ENCODE measurements at regions not wholly inside any gene's neighbourhood (a gene's known extent, or its start where the extent isn't known, plus 50 kb on each side); places are given as distances from the start of the nearest gene placed in this dataset.

DNA sequence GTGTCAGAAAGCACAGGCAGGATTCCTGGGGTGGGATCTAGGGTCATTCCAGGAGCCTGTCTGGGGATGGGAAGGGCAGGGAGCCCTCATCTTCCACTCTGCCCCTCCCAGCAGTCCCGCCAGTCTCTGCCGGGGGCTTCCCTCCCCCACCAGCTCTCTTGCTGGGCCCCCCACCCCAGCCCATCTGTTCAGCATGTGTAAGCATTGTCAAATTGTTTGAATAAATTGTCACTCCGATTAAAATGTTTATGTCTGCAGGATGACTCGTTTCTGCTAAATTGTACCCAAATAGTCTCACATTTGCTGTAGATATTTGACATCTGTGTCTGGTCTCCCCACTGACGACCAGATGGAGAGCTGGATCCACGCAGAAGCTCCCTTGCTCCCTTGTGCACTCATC lies 257.6 kb downstream of the ANKRD60 start:
- DNase-seq (ENCODE audit: low spot score) = no peak

DNA sequence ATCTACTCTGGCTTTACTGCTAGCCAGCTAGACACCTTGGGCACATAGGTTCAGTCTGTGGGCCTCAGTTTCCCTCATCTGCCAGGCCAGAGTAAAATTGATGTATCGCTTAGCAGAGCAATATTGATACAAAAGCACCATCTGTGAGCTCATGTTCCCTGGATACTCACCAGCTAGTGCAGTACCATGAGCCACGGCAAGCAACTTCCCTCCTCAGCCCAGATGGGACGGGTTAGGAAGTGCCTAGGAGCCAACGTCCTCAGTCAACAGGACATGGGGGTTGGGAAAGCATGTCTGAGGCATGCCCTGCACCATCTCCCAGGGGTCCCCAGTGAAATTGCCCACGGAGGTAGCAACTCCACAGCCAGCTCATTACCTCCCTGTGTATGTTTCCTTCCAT lies 258.3 kb downstream of the ANKRD60 start:
- DNase-seq (ENCODE audit: low spot score) = no peak

DNA sequence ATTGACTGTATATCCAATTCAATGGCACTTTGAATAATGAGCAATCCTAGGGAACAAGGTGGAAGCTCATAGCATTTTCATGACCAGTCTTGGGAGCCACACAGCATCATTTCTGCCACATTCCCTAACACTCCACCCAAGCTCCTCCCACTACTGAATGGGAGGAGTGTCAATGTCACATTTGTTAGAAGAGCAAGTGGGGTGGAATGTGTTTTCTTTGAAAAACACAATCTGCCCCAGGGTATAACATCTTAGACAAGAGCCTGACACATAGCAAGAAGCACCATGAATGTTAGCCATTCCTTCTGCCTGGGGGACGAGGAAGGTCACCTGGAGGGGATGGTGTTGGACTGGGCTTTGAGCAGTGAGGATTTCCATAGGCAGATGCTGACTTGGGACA lies 258.3 kb upstream of the PMEPA1 start:
- no peak for DNase-seq (ENCODE audit: low spot score)

DNA sequence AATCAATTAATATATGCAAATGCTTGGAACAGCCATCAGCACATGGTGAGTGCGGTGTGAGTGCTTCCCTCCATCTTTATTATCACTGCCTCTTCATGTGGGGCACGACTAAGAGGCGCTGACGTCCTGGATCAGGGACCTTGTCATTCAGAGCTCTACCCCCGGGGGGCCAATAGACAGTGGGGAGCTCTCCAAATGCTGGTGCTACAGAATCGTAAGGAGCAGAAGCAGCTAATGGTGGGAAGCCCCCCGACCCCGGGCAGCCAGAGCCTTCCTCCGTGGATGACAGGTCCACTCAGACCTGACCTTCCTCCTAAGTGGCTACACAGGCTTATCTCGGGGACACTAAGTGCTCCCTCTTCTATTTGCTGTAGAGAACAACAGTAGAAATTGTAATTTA lies 257.5 kb upstream of the PMEPA1 start:
- no peak for DNase-seq (ENCODE audit: low spot score)

DNA sequence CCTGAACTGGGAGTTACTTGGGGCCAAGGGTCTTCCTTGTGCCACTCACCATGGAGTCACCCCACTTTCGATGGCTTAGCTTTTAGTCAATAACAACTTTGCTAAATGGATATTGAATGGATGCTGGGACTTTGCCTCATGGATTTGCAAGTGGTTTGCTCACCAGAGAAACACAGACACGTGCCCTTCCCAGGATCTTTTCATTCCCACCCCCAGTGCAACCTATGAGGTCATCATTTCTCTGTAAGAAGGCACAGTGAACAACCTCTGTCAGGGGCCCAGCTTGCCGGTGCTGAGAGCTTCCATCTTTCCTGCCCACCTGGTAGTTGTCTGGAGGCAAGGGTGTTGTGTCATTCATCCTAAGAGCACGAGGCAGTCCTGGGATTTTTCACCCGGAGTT lies 256.8 kb upstream of the PMEPA1 start:
- no peak for DNase-seq (ENCODE audit: low spot score)

GRCh38 chr20:57965441-57965840 lies 255.6 kb upstream of the PMEPA1 start:
- no peak for DNase-seq (ENCODE audit: low spot score)

DNA sequence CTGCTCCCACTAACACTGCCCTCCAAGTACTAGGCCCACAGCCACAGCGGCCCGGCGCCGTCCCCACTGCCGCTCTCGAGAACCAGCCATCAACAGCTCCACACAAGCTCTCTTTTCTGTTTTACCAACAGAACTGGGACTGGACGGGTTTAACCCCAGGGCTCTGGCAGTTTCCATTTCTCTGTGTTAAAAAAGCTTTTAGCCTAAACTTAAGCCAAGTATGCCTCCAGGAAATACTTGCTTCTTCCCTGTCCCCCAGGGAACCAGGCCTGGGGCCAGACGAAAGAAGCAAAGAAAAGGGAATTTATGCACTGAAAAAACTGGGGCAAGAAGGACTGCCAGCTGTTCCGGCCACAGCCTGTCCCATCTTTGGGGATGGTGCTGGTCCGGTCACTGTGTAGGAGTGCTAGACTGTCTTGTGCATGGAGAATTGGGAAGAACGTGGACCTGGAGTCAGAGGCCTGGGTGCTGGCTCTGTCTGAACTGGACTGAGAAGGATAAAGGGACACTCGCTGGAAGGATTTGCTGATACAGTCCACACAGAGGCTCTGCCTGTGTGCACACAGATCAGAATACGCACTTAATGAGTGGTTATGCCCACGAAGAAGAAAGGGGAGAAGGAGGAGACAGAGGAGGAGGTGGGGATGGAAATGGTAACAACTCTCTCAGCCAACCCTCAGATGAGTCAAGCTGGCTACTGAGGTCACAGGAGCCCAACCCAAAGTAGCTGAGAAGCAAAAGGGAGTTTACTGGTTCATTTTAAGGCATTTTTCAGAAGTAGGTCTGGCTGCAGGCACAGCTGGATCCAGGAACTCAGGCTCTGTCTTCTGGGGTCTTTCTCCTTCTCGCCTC lies 254.4 kb upstream of the PMEPA1 start:
- no peak for DNase-seq (ENCODE audit: low spot score)

GRCh38 chr20:57960803-57961575 lies 251.2 kb upstream of the PMEPA1 start:
- DNase-seq (ENCODE audit: low spot score) = no peak

DNA sequence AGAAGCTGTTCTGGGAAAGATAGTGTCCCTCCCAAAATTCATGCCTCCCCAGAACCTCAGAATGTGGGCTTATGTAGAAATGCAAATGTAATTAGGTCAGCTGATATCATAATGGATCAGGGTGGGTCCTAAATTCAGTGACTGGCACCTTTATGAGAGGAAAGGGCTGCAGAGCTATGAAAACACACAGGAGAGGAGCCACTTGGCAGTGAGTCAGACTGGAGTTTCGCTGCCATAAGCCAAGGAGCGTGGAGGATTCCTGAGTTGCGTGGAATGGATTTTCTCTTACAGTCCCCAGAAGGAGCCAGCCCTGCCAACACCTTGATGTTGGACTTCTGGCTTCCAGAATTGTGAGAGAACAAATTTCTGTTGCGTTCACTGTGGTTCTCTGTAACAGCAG lies 249.8 kb upstream of the PMEPA1 start:
- no peak for DNase-seq (ENCODE audit: low spot score)

- DNase-seq (ENCODE audit: low spot score) = no peak
Measured at GRCh38 chr20:57959018-57959417, 249.2 kb upstream of the PMEPA1 start.

- DNase-seq (ENCODE audit: low spot score) = no peak
Measured at GRCh38 chr20:57958050-57958420, 248.2 kb upstream of the PMEPA1 start.

DNA sequence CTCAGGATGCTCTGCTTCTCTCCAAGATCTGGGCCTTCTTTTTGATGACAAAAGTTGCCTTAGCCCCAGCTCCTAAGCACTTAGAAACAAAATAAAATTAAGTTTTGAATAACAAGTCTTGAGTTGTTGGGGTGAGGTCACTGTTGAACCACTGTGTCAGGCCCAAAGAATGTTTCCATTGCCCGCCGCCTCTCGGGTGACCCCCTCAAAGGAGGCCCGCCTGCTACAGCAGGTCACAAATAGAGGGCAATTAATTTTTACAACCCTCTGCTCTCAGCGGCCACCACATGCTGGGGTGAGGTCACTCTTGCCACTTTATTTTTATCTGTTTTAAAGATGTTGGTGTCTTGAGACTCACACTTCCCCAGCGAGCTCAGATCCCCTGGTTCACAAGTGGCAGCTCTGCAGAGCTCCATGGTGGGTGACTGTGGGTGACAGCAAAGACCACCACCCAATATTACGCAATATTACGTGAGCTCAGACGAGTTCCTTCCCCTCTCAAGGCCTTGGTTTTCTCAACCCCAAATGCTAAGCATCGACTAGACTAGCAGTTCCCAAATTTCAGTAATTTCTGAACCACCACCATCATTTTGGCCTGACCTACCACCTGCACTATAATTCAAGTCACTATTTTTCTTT lies 247.7 kb upstream of the PMEPA1 start:
- DNase-seq (ENCODE audit: low spot score) = no peak

GRCh38 chr20:57953638-57954037 lies 243.8 kb upstream of the PMEPA1 start:
- DNase-seq (ENCODE audit: low spot score) = no peak

DNA sequence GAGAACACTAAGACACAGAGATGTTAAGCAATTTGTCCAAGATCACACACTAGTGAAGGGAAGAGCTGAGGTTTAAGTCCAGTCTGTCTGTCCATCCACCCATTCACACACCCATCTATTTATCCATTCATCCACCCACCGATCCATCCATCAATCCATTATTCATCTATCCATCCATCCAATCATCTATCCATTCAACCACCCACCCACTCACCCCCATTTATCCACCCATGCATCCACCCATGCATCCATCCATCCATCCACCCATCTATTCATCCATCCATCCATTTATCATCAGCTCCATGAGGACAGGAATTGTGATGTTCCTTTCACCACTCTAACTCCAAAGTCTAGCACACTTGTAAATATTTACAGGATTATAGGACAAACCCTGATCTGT lies 242.3 kb upstream of the PMEPA1 start:
- DNase-seq (ENCODE audit: low spot score) = no peak

GRCh38 chr20:57951549-57951948 lies 241.7 kb upstream of the PMEPA1 start:
- no peak for DNase-seq (ENCODE audit: low spot score)

DNA sequence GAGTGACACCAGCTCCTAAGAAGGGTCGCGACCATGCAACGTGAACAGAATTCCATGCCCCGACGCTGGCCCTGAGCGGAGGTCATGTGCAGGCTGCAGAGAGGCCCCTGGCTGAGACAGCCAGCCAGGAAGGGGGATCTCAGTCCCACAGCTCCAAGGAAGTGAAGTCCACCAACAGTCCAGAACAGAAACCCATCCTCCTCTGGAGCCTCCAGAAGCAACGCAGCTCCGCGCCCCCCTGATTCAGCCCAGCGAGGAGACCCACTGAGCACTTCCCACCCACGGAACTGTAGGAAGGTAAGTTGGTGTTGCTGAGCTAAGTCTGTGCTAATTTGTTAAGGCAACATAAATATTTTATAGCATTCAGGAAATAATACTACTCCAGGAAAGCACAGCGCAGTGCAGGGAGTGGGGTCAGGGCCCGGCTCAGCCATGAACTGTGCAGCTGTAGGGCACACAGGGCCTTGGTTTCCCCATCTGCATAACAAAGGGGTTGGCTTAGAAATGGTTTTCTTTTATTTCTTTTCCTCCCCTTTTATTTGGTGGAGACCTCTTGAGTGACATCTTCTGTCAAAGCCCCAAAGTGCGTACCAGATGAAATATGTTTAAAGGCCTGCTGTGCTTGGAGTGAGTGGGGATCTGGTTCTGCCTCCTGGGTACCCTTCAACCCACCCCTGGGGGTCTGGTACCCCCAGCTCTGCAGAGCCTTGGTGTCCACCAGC lies 241.1 kb upstream of the PMEPA1 start:
- no peak for DNase-seq (ENCODE audit: low spot score)

GRCh38 chr20:57948180-57948955 lies 238.6 kb upstream of the PMEPA1 start:
- no peak for DNase-seq (ENCODE audit: low spot score)

DNA sequence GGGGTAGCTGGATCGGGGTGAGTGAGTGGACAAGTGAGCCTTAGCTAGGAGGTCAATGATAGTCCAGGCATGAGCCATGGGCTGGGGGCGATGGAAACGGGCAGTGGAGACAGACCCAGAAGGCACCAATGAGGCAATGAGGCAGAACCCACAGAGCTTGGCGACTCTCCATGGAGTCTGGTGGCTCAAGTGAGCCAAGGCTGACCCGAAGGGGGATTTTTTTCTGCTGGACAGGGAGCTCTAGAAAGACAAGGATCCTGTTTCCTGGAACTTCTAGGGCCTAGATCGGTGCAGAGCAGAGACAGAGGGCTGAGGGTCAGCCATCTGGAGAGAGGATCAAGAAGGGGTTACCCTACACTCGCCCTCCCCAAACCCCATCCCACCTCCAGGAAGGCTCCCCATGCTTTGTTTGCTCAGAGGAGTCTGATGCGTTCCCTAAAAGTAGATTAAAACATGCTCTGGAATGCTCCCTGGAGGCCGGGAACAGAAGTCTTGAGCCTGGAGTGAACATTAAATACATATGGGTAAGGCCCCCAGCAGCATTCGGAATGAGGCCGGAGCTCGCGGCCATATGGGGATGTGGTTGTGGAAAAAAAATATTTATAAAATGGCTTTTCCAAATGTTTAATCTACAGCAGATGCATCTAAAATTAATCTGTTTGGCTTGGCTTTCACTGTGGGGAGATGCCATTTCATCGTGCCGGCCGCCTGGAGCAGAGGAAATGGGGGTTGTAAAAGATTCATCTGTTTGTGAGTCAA lies 237.8 kb upstream of the PMEPA1 start:
- DNase-seq (ENCODE audit: low spot score) = no peak

GRCh38 chr20:57946559-57947315 lies 236.9 kb upstream of the PMEPA1 start:
- no peak for DNase-seq (ENCODE audit: low spot score)

GRCh38 chr20:57944988-57945387 lies 235.2 kb upstream of the PMEPA1 start:
- DNase-seq (ENCODE audit: low spot score) = no peak
